IMR-90 (cell line): ENCODE measurements at regions not wholly inside any gene's neighbourhood (a gene's known extent, or its start where the extent isn't known, plus 50 kb on each side); places are given as distances from the start of the nearest gene placed in this dataset.

Experiments used
- ATAC-seq: fragments of 200-7000 bp; cut with Tn5 transposase; 2 replicates; pipeline ENCODE4 v1.9.1; 2020; ENCODE audit warnings: low read depth, mild to moderate bottlenecking, moderate library complexity
- BruUV-seq: library from RNA; stranded (reverse); fragments of 400-500 nt; replicated peaks from 2 replicates; lab custom pipeline; 2021; lab: Mats Ljungman, UMichigan
- CTCF ChIA-PET: fragments of 300-600 bp; formaldehyde crosslinking; extraction: SDS; loops from one replicate; lab custom pipeline; 2021; ENCODE audit warnings: antibody characterized with exemption; lab: Yijun Ruan, JAX
- POLR2A ChIA-PET: fragments of 300-600 bp; sonication (Branson Sonifier 250); formaldehyde crosslinking; loops from one replicate; lab custom pipeline; 2022; ENCODE audit warnings: antibody characterized with exemption; ENCODE audit not compliant: unreplicated experiment; lab: Charles Lee
- DNase-seq: peaks from one replicate; pipeline ENCODE4 v3.0.0; 2013
- H2AFZ ChIP-seq: replicated peaks from 2 replicates; pipeline ENCODE3; 2013; ENCODE audit warnings: low read length, mild to moderate bottlenecking; ENCODE audit not compliant: poor library complexity
- H2AK5ac ChIP-seq: 2 replicates; pipeline ENCODE4 v1.6.1; 2013; ENCODE audit warnings: low read depth, low read length, inconsistent platforms
- H2AK9ac ChIP-seq: replicated peaks from 2 replicates; pipeline ENCODE3; 2013; ENCODE audit warnings: mild to moderate bottlenecking, low read depth, low read length, moderate library complexity; ENCODE audit not compliant: poor library complexity
- H2BK120ac ChIP-seq: 2 replicates; pipeline ENCODE4 v1.6.1; 2013; ENCODE audit warnings: low read depth, low read length, inconsistent platforms
- H2BK15ac ChIP-seq: 3 replicates; pipeline ENCODE4 v1.6.1; 2013; ENCODE audit warnings: low read depth, low read length, inconsistent platforms
- H2BK20ac ChIP-seq: 2 replicates; pipeline ENCODE4 v1.6.1; 2013; ENCODE audit warnings: low read depth, mild to moderate bottlenecking, inconsistent platforms, low read length, moderate library complexity
- H2BK5ac ChIP-seq: 2 replicates; pipeline ENCODE4 v1.6.1; 2013; ENCODE audit warnings: mild to moderate bottlenecking, low read depth, low read length, inconsistent platforms; ENCODE audit not compliant: poor library complexity, severe bottlenecking
- H3K14ac ChIP-seq: replicated peaks from 2 replicates; pipeline ENCODE4 v1.6.1; 2013; ENCODE audit warnings: low read depth, low read length, inconsistent platforms
- H3K18ac ChIP-seq: 2 replicates; pipeline ENCODE4 v1.6.1; 2013; ENCODE audit warnings: low read depth, low read length, control low read depth
- H3K23ac ChIP-seq: 2 replicates; pipeline ENCODE4 v1.6.1; 2013; ENCODE audit warnings: low read depth, low read length, inconsistent platforms
- H3K27ac ChIP-seq: 2 replicates; pipeline ENCODE4 v1.5.1; 2013; ENCODE audit warnings: mild to moderate bottlenecking, control low read depth, low read length; ENCODE audit not compliant: insufficient read depth
- H3K27me3 ChIP-seq: 2 replicates; pipeline ENCODE4 v1.6.1; 2013; ENCODE audit warnings: low read length; ENCODE audit not compliant: control insufficient read depth, insufficient read depth
- H3K36me3 ChIP-seq: 2 replicates; pipeline ENCODE4 v1.6.1; 2013; ENCODE audit warnings: low read length, mixed read lengths; ENCODE audit not compliant: control insufficient read depth, insufficient read depth
- H3K4ac ChIP-seq: 2 replicates; pipeline ENCODE4 v1.6.1; 2013; ENCODE audit warnings: low read depth, low read length, inconsistent platforms
- H3K4me1 ChIP-seq: 2 replicates; pipeline ENCODE4 v1.6.1; 2013; ENCODE audit warnings: low read length, mixed read lengths; ENCODE audit not compliant: control insufficient read depth, insufficient read depth
- H3K4me2 ChIP-seq: 2 replicates; pipeline ENCODE4 v1.6.1; 2013; ENCODE audit warnings: low read depth, mild to moderate bottlenecking, control low read depth, low read length, moderate library complexity
- H3K4me3 ChIP-seq: 2 replicates; pipeline ENCODE4 v1.5.1; 2013; ENCODE audit warnings: low read depth, mild to moderate bottlenecking, control low read depth, low read length, moderate library complexity; ENCODE audit not compliant: insufficient read depth
- H3K56ac ChIP-seq: 2 replicates; pipeline ENCODE4 v1.6.1; 2013; ENCODE audit warnings: low read length, inconsistent platforms; ENCODE audit not compliant: insufficient read depth; ENCODE audit errors: extremely low read depth
- H3K79me1 ChIP-seq, 2 experiments: 2 replicates each; pipeline ENCODE4 v1.6.1; 2013; ENCODE audit warnings: low read length in 2 of 2, inconsistent platforms in 1 of 2, low read depth in 1 of 2
- H3K9ac ChIP-seq: 2 replicates; pipeline ENCODE4 v1.6.1; 2013; ENCODE audit warnings: low read depth, low read length, control low read depth
- H3K9me1 ChIP-seq: 2 replicates; pipeline ENCODE4 v1.6.1; 2013; ENCODE audit warnings: low read length, inconsistent platforms; ENCODE audit not compliant: insufficient read depth
- H3K9me3 ChIP-seq: 2 replicates; pipeline ENCODE4 v1.6.1; 2013; ENCODE audit warnings: low read length; ENCODE audit not compliant: control insufficient read depth, insufficient read depth
- H4K20me1 ChIP-seq: 2 replicates; pipeline ENCODE4 v1.6.1; 2013; ENCODE audit warnings: low read length, inconsistent platforms; ENCODE audit not compliant: insufficient read depth
- H4K5ac ChIP-seq: 2 replicates; pipeline ENCODE4 v1.6.1; 2013; ENCODE audit warnings: mild to moderate bottlenecking, low read depth, low read length, control low read depth
- H4K8ac ChIP-seq, 2 experiments: 2 replicates each; pipeline ENCODE4 v1.6.1; 2013; ENCODE audit warnings: low read depth in 2 of 2, low read length in 2 of 2, control low read depth in 1 of 2, inconsistent platforms in 1 of 2
- H4K91ac ChIP-seq: 2 replicates; pipeline ENCODE4 v1.6.1; 2013; ENCODE audit warnings: low read depth, low read length, inconsistent platforms; ENCODE audit not compliant: insufficient read depth
- CEBPB ChIP-seq: IDR thresholded peaks from 2 replicates; pipeline ENCODE4 v1.6.1; 2012; ENCODE audit warnings: low read depth, low read length, improper control_type of control experiment
- WGBS, 2 experiments: methylation state at CpG; one replicate each; pipeline versions ENCODE4 v1.1.5 to v1.1.7; 2013; ENCODE audit warnings: missing lambda C conversion rate in 2 of 2; ENCODE audit not compliant: insufficient read length in 1 of 2; ENCODE audit errors: extremely low coverage in 2 of 2; 5-methylcytosine and 5-hydroxymethylcytosine counted together
- dilution Hi-C: fragments of 300-500 bp; cut with HindIII; formaldehyde crosslinking; loops from one replicate; pipeline ENCODE4 v1.14.3; 2018; ENCODE audit warnings: low sequenced_read_pairs; ENCODE audit not compliant: unreplicated experiment
- in situ Hi-C: fragments of 300-500 bp; cut with MboI; formaldehyde crosslinking; loops from 3 replicates; pipeline ENCODE4 v1.14.3; 2019; ENCODE audit warnings: low sequenced_read_pairs, inconsistent platforms, mixed read lengths
- intact Hi-C: fragments of 100-400 bp; cut with micrococcal nuclease; formaldehyde crosslinking; loops from 2 replicates; pipeline ENCODE4 v1.10.0; 2022
- TF ChIP-seq, protein P1 (sequence below): fragments of 150-350 bp; IDR thresholded peaks from 2 replicates; pipeline ENCODE4 v1.6.1; 2017; ENCODE audit warnings: mild to moderate bottlenecking, antibody characterized with exemption, low read length, low read depth

DNA sequence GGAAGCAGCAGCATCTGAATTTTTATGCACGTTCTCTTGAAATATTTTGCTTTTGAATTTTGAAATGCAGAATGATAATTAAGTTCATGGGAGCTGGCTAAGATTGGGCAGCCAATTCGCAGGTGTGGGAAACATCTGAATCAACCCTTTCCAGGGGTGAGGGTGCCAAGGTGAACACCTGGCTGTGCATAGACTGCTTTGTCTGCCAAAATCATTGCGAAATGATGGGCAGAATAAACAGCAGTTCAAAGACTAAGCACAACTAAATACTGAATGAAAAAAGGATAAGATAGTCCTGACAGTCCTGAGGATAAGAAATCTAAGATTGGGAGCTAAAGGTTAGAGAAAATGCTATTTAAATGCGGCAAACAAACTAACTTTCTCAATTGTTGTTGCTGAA, 813.3 kb upstream of the RAG2 start:
- in situ Hi-C loops: no loop called here
- CTCF ChIA-PET: no interaction called here

More for the DNA sequence above, 813.3 kb upstream of the RAG2 start:
- H3K9me3 ChIP-seq: no peaks in the 10 kb centered on the region
- no peak overlapping the region for H4K8ac ChIP-seq
- H3K9me1 ChIP-seq: no peaks in the 10 kb centered on the region
- H2BK15ac ChIP-seq: no peak overlapping the region
- H3K36me3 ChIP-seq: no peaks in the 10 kb centered on the region
- H4K20me1 ChIP-seq: no peaks in the 10 kb centered on the region
- H4K91ac ChIP-seq: no peak overlapping the region
- H3K4me3 ChIP-seq: no peak overlapping the region
- no peak overlapping the region for H3K56ac ChIP-seq
- no peak overlapping the region for H4K5ac ChIP-seq
- H2BK120ac ChIP-seq: no peak overlapping the region
- WGBS, 2 experiments: 70% methylated on average over 2 of the region's 4 CpGs; no CpG with 5 or more reads in 1 of the 2 experiments
- no peak overlapping the region for H3K14ac ChIP-seq
- H3K9ac ChIP-seq: no peak overlapping the region
- POLR2A ChIA-PET: no interaction called here
- no peak overlapping the region for H2BK20ac ChIP-seq
- H3K23ac ChIP-seq: no peak overlapping the region
- no peak overlapping the region for H2BK5ac ChIP-seq
- intact Hi-C loops: no loop called here
- H3K4me2 ChIP-seq: no peak overlapping the region
- TF ChIP-seq CEBPB: peak; percentile 33; the same call in 1 of the 2 replicates
- TF ChIP-seq, protein P1, sequence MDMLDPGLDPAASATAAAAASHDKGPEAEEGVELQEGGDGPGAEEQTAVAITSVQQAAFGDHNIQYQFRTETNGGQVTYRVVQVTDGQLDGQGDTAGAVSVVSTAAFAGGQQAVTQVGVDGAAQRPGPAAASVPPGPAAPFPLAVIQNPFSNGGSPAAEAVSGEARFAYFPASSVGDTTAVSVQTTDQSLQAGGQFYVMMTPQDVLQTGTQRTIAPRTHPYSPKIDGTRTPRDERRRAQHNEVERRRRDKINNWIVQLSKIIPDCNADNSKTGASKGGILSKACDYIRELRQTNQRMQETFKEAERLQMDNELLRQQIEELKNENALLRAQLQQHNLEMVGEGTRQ: no peak
- ATAC-seq (no peak), DNase-seq (no peak)
- no peaks in the 10 kb centered on the region for H3K79me1 ChIP-seq
- no peak overlapping the region for H2AK9ac ChIP-seq
- no peak overlapping the region for H2AK5ac ChIP-seq
- no TSS peak for BruUV-seq
- no peak overlapping the region for H3K27ac ChIP-seq
- no peak overlapping the region for H3K4ac ChIP-seq
- H3K18ac ChIP-seq: no peak overlapping the region
- H3K27me3 ChIP-seq: no peaks in the 10 kb centered on the region
- H3K4me1 ChIP-seq: no peaks in the 10 kb centered on the region
- no peak overlapping the region for H2AFZ ChIP-seq
- dilution Hi-C loops: no loop called here
